ENCODE measurements at regions not wholly inside any gene's neighbourhood (a gene's known extent, or its start where the extent isn't known, plus 50 kb on each side); places are given as distances from the start of the nearest gene placed in this dataset.

DNA sequence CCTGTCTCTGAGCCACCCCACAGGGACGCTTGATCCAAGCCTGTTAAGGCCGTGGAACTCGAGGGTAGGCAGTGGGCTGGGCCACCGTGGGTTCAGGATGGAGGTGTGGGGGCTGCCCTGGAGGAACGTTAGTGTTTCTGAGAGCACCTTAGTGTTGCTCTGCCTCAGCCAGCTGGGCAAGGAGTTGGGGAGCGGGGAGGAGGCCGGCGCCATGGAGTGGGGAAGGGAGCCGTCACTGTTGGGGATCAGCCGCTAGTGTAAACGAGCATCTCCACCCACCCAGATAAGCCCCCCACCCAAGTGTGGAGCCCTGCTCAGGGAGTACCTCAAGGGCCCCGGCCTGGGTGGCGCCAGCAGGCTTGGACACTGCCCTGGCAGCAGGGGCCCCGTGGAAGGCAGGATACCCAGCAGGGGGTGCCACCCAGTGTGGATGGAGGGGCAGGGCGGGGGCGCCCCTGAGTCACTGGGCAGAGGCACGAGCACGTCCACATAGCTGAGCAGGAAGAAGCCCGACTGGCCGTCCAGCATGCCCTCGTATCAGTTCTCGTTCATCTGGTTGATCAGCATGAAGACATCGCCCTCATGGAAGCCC, 98.6 kb downstream of the KPNA2 start:
- no peaks in the 10 kb centered on the region for H3K27me3 ChIP-seq
- no peaks in the 10 kb centered on the region for H3K4me1 ChIP-seq
- no peak overlapping the region for H3K4me3 ChIP-seq
- intact Hi-C loops (cut with DNase I) = no loop called here
- DNase-seq (no peak), ATAC-seq (no peak)
- no peaks in the 10 kb centered on the region for H3K9me3 ChIP-seq
- no peak overlapping the region for H3K27ac ChIP-seq
- TF ChIP-seq, protein P1, sequence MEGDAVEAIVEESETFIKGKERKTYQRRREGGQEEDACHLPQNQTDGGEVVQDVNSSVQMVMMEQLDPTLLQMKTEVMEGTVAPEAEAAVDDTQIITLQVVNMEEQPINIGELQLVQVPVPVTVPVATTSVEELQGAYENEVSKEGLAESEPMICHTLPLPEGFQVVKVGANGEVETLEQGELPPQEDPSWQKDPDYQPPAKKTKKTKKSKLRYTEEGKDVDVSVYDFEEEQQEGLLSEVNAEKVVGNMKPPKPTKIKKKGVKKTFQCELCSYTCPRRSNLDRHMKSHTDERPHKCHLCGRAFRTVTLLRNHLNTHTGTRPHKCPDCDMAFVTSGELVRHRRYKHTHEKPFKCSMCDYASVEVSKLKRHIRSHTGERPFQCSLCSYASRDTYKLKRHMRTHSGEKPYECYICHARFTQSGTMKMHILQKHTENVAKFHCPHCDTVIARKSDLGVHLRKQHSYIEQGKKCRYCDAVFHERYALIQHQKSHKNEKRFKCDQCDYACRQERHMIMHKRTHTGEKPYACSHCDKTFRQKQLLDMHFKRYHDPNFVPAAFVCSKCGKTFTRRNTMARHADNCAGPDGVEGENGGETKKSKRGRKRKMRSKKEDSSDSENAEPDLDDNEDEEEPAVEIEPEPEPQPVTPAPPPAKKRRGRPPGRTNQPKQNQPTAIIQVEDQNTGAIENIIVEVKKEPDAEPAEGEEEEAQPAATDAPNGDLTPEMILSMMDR (IDR thresholded peaks at IDR 0.05) = no peak
- peaks cover 0 to 14% of the 10 kb centered on the region in 2 donors for H3K36me3 ChIP-seq

DNA sequence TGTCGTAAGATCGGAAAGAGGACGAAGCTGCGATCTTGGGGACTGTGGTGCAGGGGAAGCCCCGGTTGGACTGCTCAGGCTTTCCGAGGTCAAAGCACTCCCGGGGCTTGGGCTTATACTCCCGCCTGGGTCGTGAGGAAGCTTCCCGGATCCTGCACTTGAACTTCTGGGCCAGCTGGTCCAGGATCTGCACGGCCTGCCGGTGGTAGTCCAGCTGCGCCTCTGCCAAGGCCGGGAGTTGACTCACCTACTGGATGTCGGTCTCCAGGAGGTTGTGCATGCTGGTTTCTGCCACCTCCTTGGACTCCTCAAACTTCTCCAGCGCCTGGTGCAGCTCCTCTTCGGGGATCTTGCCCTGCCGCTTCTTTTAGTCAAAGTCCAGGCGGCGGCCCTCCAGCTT, 99.2 kb downstream of the KPNA2 start:
- Histone ChIP-seq H3K9me3 (no peaks in the 10 kb centered on the region), H3K27me3 (no peaks in the 10 kb centered on the region), H3K4me1 (no peaks in the 10 kb centered on the region), H3K4me3 (no peak overlapping the region), H3K27ac (no peak overlapping the region), H3K36me3 (peaks cover 0 to 14% of the 10 kb centered on the region in 2 donors)
- intact Hi-C loops (cut with DNase I) = no loop called here
- no peak for DNase-seq
- TF ChIP-seq, protein P1 (IDR thresholded peaks at IDR 0.05) = no peak
- ATAC-seq = no peak

DNA sequence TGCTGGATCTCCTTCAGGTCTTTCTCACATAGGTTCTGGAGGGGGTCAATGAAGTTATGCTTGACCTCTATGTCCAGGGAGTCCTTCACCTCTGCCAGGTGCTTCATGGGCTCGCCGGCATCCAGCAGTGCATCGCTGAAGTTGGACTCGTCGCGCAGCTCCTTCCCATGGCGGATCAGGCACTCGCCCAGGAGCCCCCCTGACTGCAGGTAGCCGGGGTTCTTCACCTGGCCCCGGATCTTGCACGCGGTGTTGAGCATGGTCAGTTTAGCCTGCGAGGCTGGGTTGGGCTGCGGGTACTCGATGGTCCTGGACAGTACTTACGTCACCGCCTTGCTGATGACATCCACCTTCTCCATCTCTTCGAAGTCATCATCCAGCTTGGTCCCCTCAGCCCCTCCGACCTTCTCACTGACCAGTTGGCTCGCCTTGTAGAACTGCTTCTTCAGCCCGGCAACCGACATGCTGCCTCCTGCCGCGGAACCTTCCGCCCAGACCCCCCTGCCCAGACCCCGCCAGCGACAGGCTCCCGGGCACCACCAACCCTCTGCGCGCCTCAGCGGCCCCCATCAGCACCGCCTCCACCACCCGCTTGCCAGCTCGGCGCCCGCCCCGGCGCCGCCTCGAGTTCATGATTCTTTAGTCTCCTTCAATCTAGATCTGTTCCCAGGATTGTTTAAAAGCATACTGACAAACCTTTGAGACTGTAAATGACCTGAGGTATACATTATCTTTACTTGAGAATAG, 99.8 kb downstream of the KPNA2 start:
- no peak for ATAC-seq
- TF ChIP-seq, protein P1 (IDR thresholded peaks at IDR 0.05) = no peak
- DNase-seq = peak in 1 of 4 donors; percentile 71

DNA sequence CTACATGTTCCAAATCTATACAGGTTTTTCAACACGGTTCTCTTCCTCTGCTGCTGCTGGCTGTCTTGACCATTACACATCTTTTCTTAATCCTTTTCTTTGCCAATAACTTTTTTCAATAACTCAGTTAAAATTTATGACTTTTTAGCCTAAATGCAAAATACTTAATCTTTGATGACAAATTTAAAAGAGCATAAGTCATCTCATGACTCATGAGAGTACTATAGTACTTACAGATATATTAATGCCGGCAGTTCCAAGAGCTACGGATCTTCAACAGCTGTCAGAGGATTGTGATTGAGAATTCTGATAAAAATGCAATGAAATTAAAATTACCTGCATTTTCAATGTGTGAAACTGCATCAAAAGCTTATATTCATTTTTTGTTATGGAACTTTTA, 105.5 kb downstream of the KPNA2 start:
- intact Hi-C loops (cut with DNase I) = no loop called here
- H3K9me3 ChIP-seq = no peaks in the 10 kb centered on the region
- ATAC-seq (no peak), DNase-seq (no peak)
- H3K4me1 ChIP-seq = no peaks in the 10 kb centered on the region
- H3K27me3 ChIP-seq = no peaks in the 10 kb centered on the region
- H3K27ac ChIP-seq = no peak overlapping the region
- TF ChIP-seq, protein P1 (IDR thresholded peaks at IDR 0.05) = no peak
- no peak overlapping the region for H3K4me3 ChIP-seq
- no peaks in the 10 kb centered on the region for H3K36me3 ChIP-seq

More for the DNA sequence above, 99.8 kb downstream of the KPNA2 start:
- Histone ChIP-seq H3K27me3 (no peaks in the 10 kb centered on the region), H3K4me3 (no peak overlapping the region), H3K27ac (no peak overlapping the region), H3K9me3 (no peaks in the 10 kb centered on the region), H3K4me1 (no peaks in the 10 kb centered on the region), H3K36me3 (peaks cover 0 to 14% of the 10 kb centered on the region in 2 donors)
- intact Hi-C loops (cut with DNase I) = no loop called here

DNA sequence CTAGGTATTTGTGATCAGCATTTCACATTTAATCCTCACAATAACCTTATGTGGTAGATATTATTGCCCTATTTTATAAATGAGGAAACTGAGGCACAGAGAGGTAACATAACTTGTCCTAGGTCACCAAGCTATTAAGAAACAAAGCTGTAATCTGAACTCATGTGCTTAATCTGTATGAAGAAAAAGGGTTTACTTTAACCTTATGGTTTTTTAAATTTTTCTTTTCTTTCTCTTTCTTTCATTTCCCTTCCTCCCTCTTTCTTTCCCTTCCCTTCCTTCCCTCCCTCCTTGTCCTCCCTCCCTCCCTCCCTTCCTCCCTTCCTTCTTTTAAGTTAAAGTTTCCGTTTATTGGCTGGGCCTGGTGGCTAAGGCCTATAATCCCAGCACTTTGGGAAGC, 105.2 kb upstream of the AMZ2 start:
- Histone ChIP-seq H3K27me3 (no peaks in the 10 kb centered on the region), H3K36me3 (no peaks in the 10 kb centered on the region), H3K27ac (no peak overlapping the region), H3K9me3 (no peaks in the 10 kb centered on the region), H3K4me3 (no peak overlapping the region), H3K4me1 (no peaks in the 10 kb centered on the region)
- intact Hi-C loops (cut with DNase I) = no loop called here
- ATAC-seq (no peak), DNase-seq (no peak)
- TF ChIP-seq, protein P1 (IDR thresholded peaks at IDR 0.05) = no peak
